Vagina (tissue), 2 donors: ENCODE measurements at regions not wholly inside any gene's neighbourhood (a gene's known extent, or its start where the extent isn't known, plus 50 kb on each side); places are given as distances from the start of the nearest gene placed in this dataset.

ENCODE experiments used
- DNase-seq, 2 donors: peaks; one replicate each; pipeline ENCODE4 v3.0.0-alpha.2; 2017; ENCODE audit errors: extremely low spot score in 2 of 2
- H3K27ac ChIP-seq: fragments of 200-600 bp; sonication (generic); one replicate; pipeline ENCODE4 v1.5.1; 2019
- H3K27me3 ChIP-seq: fragments of 200-600 bp; sonication (generic); one replicate; pipeline ENCODE4 v1.5.1; 2019
- H3K36me3 ChIP-seq, 2 donors: fragments of 200-600 bp; sonication (generic); one replicate each; pipeline ENCODE4 v1.5.1; 2017 to 2019
- H3K4me1 ChIP-seq: fragments of 200-600 bp; sonication (generic); one replicate; pipeline ENCODE4 v1.5.1; 2019
- H3K4me3 ChIP-seq, 2 donors: fragments of 200-600 bp; sonication (generic); 1 replicate in 1 of 2; 2 replicates in 1 of 2; pipeline ENCODE4 v1.5.1; 2016 to 2019
- H3K9me3 ChIP-seq: fragments of 200-600 bp; sonication (generic); one replicate; pipeline ENCODE4 v1.5.1; 2019
- POLR2A ChIP-seq, 2 donors: fragments of 450-650 bp; IDR thresholded peaks; one replicate each; pipeline ENCODE4 v1.6.1; 2017; ENCODE audit warnings: antibody characterized with exemption in 2 of 2, mild to moderate bottlenecking in 2 of 2, moderate library complexity in 2 of 2
- POLR2AphosphoS5 ChIP-seq, 2 donors: sonication (generic); formaldehyde crosslinking; IDR thresholded peaks; one replicate each; pipeline ENCODE4 v1.9.0; 2017; ENCODE audit warnings: antibody characterized with exemption in 2 of 2, mild to moderate bottlenecking in 2 of 2, low read depth in 1 of 2; ENCODE audit not compliant: insufficient read depth in 1 of 2
- intact Hi-C: fragments of 100-400 bp; cut with DNase I; formaldehyde crosslinking; loops from one replicate; pipeline ENCODE4 v1.15.1; 2023
- TF ChIP-seq, protein P1 (sequence below), 3 experiments: fragments of 450-650 bp in 2 of 3; fragments of 200-600 bp in 1 of 3; sonication (generic) in 1 of 3; IDR thresholded peaks; one replicate each; pipeline ENCODE4 v1.5.1; 2017 to 2019; ENCODE audit warnings: antibody characterized with exemption in 3 of 3, mild to moderate bottlenecking in 2 of 3, moderate library complexity in 2 of 3

DNA sequence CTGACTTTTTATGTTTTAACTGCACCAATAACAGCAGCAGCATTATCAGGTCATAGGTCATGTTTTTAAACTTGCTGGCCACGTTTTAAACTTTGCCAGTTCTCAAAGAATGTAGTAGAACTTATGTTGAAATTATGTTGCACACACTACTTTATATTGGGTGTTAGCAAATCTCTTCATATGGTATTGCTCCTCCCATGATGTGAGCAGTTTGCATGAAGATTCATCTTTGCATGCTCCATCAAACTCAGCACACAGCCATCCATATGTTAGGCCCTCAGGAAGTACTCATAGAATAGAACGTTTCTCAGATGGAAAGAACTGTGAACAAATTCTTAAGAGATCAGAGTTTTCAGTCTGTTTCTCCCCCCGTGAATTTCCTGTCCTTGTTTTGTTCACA lies 128.6 kb upstream of the MAP9 start:
- Histone ChIP-seq H3K4me1 (no peaks in the 10 kb centered on the region), H3K4me3 (no peak overlapping the region), H3K27me3 (no peaks in the 10 kb centered on the region), H3K9me3 (no peaks in the 10 kb centered on the region), H3K36me3 (no peaks in the 10 kb centered on the region), H3K27ac (no peak overlapping the region)
- no peak for DNase-seq
- no peak for TF ChIP-seq POLR2A (IDR thresholded peaks at IDR 0.05)
- TF ChIP-seq, protein P1, sequence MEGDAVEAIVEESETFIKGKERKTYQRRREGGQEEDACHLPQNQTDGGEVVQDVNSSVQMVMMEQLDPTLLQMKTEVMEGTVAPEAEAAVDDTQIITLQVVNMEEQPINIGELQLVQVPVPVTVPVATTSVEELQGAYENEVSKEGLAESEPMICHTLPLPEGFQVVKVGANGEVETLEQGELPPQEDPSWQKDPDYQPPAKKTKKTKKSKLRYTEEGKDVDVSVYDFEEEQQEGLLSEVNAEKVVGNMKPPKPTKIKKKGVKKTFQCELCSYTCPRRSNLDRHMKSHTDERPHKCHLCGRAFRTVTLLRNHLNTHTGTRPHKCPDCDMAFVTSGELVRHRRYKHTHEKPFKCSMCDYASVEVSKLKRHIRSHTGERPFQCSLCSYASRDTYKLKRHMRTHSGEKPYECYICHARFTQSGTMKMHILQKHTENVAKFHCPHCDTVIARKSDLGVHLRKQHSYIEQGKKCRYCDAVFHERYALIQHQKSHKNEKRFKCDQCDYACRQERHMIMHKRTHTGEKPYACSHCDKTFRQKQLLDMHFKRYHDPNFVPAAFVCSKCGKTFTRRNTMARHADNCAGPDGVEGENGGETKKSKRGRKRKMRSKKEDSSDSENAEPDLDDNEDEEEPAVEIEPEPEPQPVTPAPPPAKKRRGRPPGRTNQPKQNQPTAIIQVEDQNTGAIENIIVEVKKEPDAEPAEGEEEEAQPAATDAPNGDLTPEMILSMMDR (IDR thresholded peaks at IDR 0.05), result no peak
- TF ChIP-seq POLR2AphosphoS5 (IDR thresholded peaks at IDR 0.05; ENCODE audit: insufficient read depth in 1 of 2, low read depth in 1 of 2), result no peak
- intact Hi-C loops, result no loop called here

- no peak for DNase-seq
- no peaks in the 10 kb centered on the region for H3K27me3 ChIP-seq
- H3K36me3 ChIP-seq, result no peaks in the 10 kb centered on the region
- no peak for TF ChIP-seq POLR2AphosphoS5 (IDR thresholded peaks at IDR 0.05; ENCODE audit: insufficient read depth in 1 of 2, low read depth in 1 of 2)
- TF ChIP-seq POLR2A (IDR thresholded peaks at IDR 0.05), result no peak
- TF ChIP-seq, protein P1 (IDR thresholded peaks at IDR 0.05), result no peak
- no peaks in the 10 kb centered on the region for H3K9me3 ChIP-seq
- no peak overlapping the region for H3K27ac ChIP-seq
- intact Hi-C loops, result no loop called here
- no peaks in the 10 kb centered on the region for H3K4me1 ChIP-seq
- no peak overlapping the region for H3K4me3 ChIP-seq
These were observed 120.5 kb upstream of the MAP9 start for GRCh38 chr4:155497306-155497705.

DNA sequence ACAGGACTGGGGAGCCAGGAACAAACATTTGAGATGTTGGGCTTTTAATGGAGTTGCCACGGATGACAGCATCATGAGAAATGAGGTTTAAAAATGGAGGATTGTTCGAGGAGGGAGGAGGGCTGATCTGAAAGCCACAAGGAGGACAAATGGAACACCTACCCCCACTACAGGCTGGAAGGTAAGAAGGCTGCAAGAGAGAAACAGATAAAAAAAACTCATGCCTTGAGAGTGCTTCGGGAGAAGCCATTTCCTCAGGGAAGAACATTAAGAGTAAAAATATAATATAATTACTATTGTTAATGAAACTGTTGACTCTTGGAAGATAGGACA lies 119.5 kb upstream of the MAP9 start:
- no peaks in the 10 kb centered on the region for H3K27me3 ChIP-seq
- H3K36me3 ChIP-seq, result no peaks in the 10 kb centered on the region
- no peak overlapping the region for H3K27ac ChIP-seq
- intact Hi-C loops, result no loop called here
- no peak for DNase-seq
- H3K9me3 ChIP-seq, result no peaks in the 10 kb centered on the region
- no peaks in the 10 kb centered on the region for H3K4me1 ChIP-seq
- H3K4me3 ChIP-seq, result no peak overlapping the region
- TF ChIP-seq, protein P1 (IDR thresholded peaks at IDR 0.05), result no peak
- no peak for TF ChIP-seq POLR2A (IDR thresholded peaks at IDR 0.05)
- TF ChIP-seq POLR2AphosphoS5 (IDR thresholded peaks at IDR 0.05; ENCODE audit: insufficient read depth in 1 of 2, low read depth in 1 of 2), result no peak

DNA sequence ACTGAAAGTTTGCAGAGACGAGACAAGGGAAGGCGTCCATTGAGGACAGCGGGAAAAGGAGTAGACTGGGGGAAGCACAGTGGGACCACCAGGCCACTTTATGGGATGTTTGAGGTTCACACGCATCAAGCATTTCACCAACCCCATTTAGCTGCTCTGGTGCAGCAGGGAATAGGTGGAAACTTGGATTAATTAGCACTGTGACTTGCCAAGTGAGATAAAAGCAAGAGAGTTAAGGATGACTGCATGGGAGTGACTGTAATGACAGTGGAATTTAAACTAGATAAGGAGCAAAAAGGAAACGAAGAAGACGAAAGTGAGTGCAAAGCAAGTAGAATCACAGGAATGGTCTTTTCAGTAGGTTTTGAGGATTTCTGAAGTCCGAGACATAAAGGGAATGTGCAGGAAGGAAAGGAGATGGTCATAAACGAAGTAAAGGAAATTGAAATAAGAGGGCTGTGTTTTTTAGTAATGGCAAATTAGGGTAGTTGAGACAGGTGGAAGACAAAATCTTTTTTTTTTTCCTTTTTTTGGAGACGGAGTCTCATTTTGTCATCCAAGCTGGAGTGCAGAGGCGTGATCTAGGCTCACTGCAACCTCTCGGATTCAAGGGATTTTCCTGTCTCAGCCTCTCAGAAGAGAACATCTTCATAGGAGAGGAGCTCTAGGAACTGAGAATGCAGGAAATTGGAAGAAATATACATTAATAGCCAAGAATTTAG lies 119.0 kb upstream of the MAP9 start:
- no peak for DNase-seq
- intact Hi-C loops, result no loop called here
- Histone ChIP-seq H3K4me1 (no peaks in the 10 kb centered on the region), H3K4me3 (no peak overlapping the region), H3K36me3 (no peaks in the 10 kb centered on the region), H3K27me3 (no peaks in the 10 kb centered on the region), H3K9me3 (no peaks in the 10 kb centered on the region), H3K27ac (no peak overlapping the region)
- TF ChIP-seq POLR2AphosphoS5 (IDR thresholded peaks at IDR 0.05; ENCODE audit: insufficient read depth in 1 of 2, low read depth in 1 of 2) (no peak), POLR2A (IDR thresholded peaks at IDR 0.05) (no peak)
- TF ChIP-seq, protein P1 (IDR thresholded peaks at IDR 0.05), result no peak

DNA sequence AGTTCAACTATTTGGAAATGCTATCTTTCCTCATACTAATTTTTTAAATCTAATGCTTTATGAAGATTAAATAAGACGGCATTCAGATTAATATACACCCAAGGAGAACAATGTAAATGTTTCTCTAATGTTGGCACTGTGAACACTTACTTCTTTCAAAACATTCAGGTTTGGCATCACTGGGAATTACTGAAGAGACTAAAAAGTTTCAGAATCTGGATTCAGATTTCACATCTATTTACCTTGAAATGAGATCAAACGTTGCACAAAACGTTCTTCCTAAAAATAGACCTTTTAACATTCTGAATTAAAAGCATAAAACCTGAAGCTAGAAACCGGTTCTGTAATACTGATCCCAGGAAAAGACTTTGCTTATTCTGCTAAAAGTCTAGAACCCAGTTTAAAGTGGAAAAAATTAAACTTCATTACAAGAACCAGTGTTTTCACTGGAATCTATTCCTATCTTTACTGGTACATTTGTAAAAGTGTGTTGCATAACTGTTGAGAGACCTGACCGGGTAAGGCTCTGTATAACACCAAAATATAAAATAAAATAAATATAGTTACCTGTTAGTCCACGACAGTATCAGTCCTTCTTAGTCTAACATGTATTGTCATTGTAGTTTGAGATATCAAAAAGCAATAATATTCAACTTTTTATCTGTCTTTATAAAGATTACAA lies 117.4 kb upstream of the MAP9 start:
- Histone ChIP-seq H3K27me3 (no peaks in the 10 kb centered on the region), H3K4me1 (no peaks in the 10 kb centered on the region), H3K27ac (no peak overlapping the region), H3K36me3 (no peaks in the 10 kb centered on the region), H3K4me3 (no peak overlapping the region), H3K9me3 (no peaks in the 10 kb centered on the region)
- DNase-seq, result no peak
- intact Hi-C loops, result no loop called here
- TF ChIP-seq, protein P1 (IDR thresholded peaks at IDR 0.05), result no peak
- TF ChIP-seq POLR2AphosphoS5 (IDR thresholded peaks at IDR 0.05; ENCODE audit: insufficient read depth in 1 of 2, low read depth in 1 of 2) (no peak), POLR2A (IDR thresholded peaks at IDR 0.05) (no peak)
